Central memory CD4-positive, alpha-beta T cell (primary cell): ENCODE measurements at regions not wholly inside any gene's neighbourhood (a gene's known extent, or its start where the extent isn't known, plus 50 kb on each side); places are given as distances from the start of the nearest gene placed in this dataset.

Experiments
- DNase-seq: peaks from one replicate; pipeline ENCODE4 v3.0.0; 2022

DNA sequence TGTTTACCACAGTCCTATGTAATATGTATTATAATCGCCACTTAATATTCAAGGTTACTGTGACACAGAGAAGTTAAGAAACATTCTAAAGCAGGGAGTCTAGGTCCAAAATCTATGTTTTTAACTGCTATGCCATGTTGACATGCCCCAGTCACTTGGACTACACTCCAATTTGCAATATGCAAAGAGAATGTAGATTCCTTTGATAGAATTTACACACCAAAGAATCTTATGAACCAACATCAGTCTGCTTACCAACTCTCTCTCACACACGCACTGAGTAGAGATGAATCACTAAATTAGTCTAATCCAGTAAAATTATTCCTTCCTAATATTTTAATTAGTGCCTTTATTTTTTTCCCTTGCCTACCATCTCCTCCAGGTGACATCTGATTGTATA is 266.2 kb downstream of the OLFM3 start:
- DNase-seq, result no peak

DNA sequence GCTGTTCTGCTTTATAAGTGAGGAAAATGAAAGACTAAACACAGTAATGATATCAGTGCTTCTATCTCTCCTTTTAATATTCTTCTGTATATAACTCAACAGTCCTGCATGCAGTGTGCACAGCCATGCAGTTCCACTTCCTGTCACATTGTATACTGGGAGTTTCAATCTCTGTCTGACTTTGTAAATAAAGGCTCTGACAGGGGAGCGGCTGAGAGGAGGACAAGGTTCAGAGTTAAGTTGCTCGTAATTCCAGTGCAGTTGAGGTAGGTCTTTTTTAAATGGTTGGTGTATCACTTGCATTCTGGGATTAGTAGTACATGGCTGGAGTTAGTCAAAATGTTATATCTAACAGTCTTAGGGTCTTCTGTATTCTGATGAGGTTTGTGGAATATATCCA is 264.5 kb downstream of the OLFM3 start:
- no peak for DNase-seq

DNA sequence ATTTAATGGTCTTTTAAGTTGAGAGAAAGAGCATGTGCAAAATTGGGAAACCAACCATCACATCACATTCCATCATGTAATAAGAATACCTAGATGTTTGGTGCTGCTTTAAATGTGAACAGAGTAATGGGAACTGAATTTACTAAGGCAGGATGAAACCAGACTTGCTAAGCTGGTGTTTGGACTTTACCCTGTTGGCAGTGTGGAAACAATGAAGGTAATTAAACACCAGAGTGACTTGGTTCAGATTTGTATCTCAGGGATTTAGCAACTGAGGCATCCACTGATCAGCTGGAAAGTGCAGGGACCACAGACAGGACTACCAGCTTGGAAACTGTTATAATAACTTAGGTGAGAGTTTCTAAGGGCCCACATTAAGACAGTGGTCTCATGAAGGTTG is 263.4 kb downstream of the OLFM3 start:
- no peak for DNase-seq

DNA sequence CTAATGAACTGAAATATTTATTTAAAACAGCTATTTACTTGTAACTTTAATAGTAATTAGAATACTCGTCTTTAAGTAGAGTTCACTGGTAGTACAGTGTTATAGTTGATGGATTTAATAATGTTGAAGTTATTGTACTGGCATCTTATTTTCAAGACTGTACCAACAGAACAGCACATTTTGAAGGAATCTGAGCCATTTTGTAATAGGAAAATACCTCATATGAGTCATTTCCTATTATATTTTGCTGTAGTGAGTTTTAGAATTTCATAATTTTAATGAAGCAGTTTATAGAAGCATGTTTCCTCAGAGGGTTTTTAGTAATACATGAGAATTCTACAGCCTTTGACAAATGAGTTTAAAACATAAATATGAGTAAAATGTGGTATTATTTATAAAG is 258.3 kb downstream of the OLFM3 start:
- DNase-seq, result no peak

DNA sequence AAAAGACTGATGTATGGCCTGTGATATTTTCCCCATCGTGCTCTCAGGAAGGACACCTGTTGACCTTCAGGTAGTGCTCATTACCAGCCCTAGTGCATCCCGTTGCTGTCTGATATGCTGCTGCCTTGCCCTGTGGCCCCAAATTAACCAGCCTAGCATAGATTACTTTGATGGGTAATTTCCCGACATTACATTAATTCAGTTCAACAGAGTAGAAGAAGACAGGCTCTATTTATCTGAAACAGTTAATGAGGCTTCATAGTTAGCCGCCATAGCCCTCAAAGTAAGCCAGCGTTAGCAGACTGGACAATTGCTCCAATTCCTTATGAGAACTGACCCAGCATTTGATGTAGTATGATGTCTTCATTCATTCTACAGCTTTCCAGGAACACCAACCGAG is 257.6 kb downstream of the OLFM3 start:
- DNase-seq, result no peak

DNA sequence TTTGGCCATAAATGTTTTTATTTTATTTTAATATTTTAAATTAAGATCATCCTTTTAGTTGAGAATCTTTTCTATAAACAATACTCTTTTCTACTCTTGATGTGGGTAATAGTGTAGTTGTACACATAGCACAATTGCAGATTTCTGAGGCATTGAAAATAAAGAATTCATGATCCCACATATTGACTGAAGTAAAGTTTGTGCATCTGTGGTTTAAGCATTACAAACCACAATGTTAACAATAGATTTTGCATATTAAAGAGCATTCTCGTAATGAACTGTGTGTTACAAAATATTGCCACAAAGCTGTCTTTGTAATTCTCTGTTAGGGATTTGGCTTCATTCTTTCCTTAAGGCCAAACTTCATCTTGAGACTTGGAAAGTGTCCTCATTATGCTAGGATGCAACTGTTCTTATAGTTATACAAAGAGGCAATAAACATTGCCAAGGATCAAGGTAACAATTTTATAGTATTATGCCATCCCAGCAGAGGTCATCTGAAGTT is 256.8 kb downstream of the OLFM3 start:
- no peak for DNase-seq

DNA sequence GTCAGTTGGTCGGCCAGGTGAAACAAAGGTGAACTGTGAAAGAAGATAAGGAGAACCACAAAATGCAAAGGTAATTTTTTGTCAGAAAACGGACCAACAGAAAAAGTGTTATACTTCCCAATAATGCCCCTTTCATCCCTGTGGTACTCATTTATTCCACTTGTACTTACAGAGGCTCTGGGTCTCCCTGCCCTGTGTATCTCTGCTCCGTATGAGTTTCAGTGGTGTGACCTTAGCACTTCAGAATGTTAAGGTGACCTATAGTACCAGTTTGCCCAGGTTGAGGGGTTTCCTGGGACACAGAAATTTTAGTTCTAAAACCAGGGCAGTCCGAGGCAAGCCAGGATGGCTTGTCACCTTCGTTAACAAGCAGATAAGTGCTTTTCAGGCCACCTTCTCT is 254.8 kb downstream of the OLFM3 start:
- no peak for DNase-seq

DNA sequence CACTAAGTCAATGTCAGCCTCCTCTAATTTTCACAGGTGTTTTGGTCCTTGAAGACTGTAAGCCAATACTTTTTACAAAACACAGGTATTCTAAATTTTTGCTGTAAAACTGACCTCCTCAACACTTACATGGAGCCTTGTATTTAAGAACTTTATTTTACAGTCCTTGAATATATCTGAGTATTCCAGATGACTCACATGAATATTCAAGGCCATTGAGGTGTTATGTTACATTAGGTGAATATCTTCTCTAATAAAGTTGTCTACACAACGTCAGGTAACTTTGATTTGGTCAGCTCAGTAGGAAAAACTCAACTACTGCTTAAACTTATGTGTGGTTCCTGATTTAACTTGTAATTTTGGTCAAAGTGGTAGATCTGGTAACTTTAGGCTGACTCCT is 254.2 kb downstream of the OLFM3 start:
- DNase-seq, result no peak

DNA sequence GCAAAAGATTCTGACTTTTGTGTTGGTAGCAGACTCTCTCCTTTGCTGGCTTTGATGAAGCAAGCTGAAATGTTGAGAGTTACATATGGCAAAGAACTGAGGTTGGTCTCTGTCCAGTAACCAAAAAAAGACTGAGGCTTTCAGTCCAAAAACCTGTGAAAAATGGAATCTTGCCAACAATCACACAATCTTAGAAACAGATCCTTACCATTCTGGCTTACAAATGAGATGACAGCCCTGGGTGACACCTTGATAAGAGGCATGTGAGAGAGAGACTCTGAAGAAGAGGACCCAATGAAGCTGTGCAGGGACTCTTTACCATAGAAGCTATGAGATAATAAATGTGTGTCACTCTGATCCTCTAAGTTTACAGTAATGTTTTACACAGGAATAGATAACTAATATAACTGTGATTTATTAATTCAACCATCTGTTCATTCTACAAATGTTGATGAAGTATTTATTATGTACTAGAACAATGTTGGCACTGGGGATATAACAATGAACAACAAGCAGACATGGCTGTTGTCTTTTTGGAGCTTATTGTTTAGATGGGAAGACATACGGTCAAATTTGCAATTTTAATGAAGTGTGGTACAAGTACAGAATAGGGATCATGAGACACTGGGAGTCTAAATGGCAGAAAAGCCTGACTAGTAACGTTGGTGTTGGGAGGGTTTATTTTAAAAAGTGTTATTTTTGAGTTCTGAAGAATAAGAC is 251.0 kb downstream of the OLFM3 start:
- no peak for DNase-seq

DNA sequence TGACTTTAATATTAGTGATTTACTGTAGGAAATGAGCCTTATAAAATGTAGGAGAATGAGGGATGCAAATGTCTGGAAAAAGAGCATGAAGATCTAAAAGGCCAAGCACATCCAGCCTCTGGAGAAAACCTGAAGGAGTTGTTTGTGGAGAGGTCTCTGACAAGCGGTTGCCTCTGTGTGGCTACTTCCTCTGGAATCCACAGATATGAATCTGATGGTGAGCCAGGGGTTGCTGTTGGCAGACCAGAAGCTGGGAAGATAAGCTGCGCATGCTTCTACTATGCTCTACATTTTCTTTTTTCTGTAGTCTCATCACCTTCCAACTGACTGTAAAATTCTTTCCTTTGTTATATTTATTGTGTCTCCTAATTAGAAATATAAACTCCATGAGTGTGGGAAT is 248.6 kb downstream of the OLFM3 start:
- DNase-seq, result no peak
